ENCODE measurements at regions not wholly inside any gene's neighbourhood (a gene's known extent, or its start where the extent isn't known, plus 50 kb on each side); places are given as distances from the start of the nearest gene placed in this dataset.

DNA sequence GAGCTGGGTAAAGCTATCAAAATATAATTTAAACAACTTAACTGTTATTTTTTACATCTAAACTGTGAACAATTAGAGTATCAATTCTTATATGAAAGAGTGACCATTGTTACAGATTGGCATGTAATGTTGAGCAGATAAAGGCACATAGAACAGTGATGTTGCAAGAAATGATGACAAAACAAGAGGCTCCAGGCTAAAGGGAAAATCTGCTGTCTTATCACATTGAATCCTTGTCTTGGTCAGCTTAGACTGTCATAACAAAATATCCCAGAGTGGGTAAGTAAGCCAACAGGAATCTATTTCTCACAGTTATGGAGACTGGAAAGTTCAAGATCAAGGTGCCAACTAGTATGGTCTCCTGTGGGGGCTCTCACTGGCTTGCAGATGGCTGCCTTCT lies 154.1 kb upstream of the PPP3CA start:
- H3K27ac Mint-ChIP-seq = no peak overlapping the region
- no peaks in the 10 kb centered on the region for H3K4me1 Mint-ChIP-seq
- H3K9me3 ChIP-seq (ENCODE audit: control insufficient read depth, low read length, poor library complexity, severe bottlenecking) = no peaks in the 10 kb centered on the region
- no peaks in the 10 kb centered on the region for H3K36me3 Mint-ChIP-seq (ENCODE audit: low read depth)
- no peak overlapping the region for H3K4me3 Mint-ChIP-seq
- no peak for DNase-seq
- ATAC-seq = no peak
- no peaks in the 10 kb centered on the region for H3K27me3 Mint-ChIP-seq

DNA sequence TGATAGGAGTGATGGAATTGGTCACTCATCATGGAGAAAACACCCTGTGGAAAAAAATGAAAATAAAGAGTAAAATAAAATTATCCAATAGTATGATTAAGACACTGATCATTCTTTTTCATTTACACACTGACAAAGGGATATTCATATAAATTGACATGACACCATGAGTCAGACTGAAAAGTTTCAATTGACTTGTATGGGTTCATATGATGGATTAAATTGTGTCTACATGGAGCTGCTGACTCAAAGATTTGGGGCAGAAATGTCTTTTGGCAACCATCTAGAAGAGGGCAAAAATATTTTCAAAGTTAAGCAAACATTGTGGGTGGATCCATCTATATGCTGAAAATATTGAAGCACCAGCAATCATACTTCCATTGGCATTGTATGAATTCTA lies 153.4 kb upstream of the PPP3CA start:
- no peak overlapping the region for H3K4me3 Mint-ChIP-seq
- ATAC-seq (no peak), DNase-seq (no peak)
- no peaks in the 10 kb centered on the region for H3K27me3 Mint-ChIP-seq
- no peaks in the 10 kb centered on the region for H3K36me3 Mint-ChIP-seq (ENCODE audit: low read depth)
- no peaks in the 10 kb centered on the region for H3K4me1 Mint-ChIP-seq
- H3K9me3 ChIP-seq (ENCODE audit: control insufficient read depth, low read length, poor library complexity, severe bottlenecking) = no peaks in the 10 kb centered on the region
- no peak overlapping the region for H3K27ac Mint-ChIP-seq

DNA sequence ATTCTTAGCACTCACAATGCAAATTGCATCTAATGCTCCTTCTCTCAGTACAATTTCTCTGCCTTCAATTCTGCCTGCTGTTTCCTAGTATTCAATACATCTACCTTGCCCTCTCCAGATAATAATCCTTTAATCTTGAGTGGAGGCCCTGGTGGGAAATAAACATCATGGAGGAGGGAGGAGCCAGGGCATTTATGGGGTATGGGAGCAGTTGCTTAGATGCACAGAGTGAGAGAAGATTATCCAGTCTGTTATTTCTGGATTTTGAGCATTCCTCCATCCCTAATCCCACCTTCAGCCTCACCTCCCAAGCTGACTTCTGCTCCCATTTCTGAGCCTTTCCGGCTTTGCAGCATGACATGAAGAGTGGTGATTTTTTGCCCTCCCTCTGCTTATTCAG lies 127.9 kb upstream of the PPP3CA start:
- Mint-ChIP-seq H3K27ac (no peak overlapping the region), H3K36me3 (ENCODE audit: low read depth) (no peaks in the 10 kb centered on the region), H3K4me1 (no peaks in the 10 kb centered on the region), H3K4me3 (no peak overlapping the region), H3K27me3 (peaks cover 7% of the 10 kb centered on the region)
- ATAC-seq (no peak), DNase-seq (no peak)
- no peaks in the 10 kb centered on the region for H3K9me3 ChIP-seq (ENCODE audit: control insufficient read depth, low read length, poor library complexity, severe bottlenecking)

- Mint-ChIP-seq H3K27ac (no peak overlapping the region), H3K36me3 (ENCODE audit: low read depth) (no peaks in the 10 kb centered on the region), H3K27me3 (peaks cover 31% of the 10 kb centered on the region), H3K4me1 (no peaks in the 10 kb centered on the region), H3K4me3 (no peak overlapping the region)
- DNase-seq (no peak), ATAC-seq (no peak)
- no peaks in the 10 kb centered on the region for H3K9me3 ChIP-seq (ENCODE audit: control insufficient read depth, low read length, poor library complexity, severe bottlenecking)
These were observed 123.9 kb upstream of the PPP3CA start for GRCh38 chr4:101471201-101471600.

- no peaks in the 10 kb centered on the region for H3K9me3 ChIP-seq (ENCODE audit: control insufficient read depth, low read length, poor library complexity, severe bottlenecking)
- H3K27ac Mint-ChIP-seq = no peak overlapping the region
- H3K4me3 Mint-ChIP-seq = no peak overlapping the region
These were observed 117.3 kb upstream of the PPP3CA start for GRCh38 chr4:101464596-101464995.

DNA sequence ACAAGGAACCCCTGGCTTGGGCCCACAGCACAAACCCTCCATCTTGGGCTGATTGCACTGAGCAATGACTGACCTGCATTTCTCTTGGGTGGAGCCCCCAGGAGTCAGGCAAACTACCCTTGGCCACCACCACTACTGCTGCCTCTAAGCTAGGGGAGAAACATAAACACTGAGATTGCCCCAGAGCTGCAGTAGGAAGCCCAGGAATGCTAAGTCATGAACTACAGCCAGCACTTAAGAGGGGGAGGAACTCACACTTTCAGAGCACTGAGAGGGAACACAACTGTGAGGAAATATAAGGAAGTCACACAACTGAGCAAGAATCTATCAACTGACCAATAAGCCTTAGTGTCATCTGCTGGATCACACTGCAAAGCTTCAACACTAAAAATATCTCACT lies 111.6 kb upstream of the PPP3CA start:
- ATAC-seq = no peak
- no peak overlapping the region for H3K4me3 Mint-ChIP-seq

More at GRCh38 chr4:101464596-101464995, 117.3 kb upstream of the PPP3CA start:
- Mint-ChIP-seq H3K4me1 (no peaks in the 10 kb centered on the region), H3K36me3 (ENCODE audit: low read depth) (peaks cover 2% of the 10 kb centered on the region), H3K27me3 (peaks cover 21% of the 10 kb centered on the region)
- ATAC-seq = no peak
- no peak for DNase-seq

DNA sequence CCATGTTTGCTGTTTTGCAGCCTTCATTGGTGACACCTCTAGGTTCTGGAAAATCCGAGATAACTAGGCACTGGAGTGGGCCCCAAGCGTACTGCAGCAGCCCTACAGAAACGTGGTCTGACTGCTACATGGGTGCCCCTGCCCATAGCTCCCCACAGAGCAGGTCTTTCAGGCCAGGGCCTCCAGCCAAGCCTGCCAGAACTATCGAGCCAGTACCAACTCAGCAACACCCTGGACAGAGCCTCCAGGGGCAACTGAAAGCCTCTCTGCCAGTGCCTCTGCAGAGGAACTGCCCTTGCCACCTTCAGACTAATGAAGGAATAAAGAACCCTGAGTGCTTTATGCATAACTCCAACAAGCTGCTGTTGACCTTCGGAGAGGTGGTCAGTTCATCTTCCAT lies 111.1 kb upstream of the PPP3CA start:
- no peaks in the 10 kb centered on the region for H3K36me3 Mint-ChIP-seq (ENCODE audit: low read depth)
- H3K4me1 Mint-ChIP-seq = no peaks in the 10 kb centered on the region
- no peak overlapping the region for H3K4me3 Mint-ChIP-seq
- H3K9me3 ChIP-seq (ENCODE audit: control insufficient read depth, low read length, poor library complexity, severe bottlenecking) = no peaks in the 10 kb centered on the region
- DNase-seq = no peak
- ATAC-seq = no peak
- H3K27me3 Mint-ChIP-seq = no peaks in the 10 kb centered on the region
- H3K27ac Mint-ChIP-seq = no peak overlapping the region

More for the DNA sequence above, 111.6 kb upstream of the PPP3CA start:
- Mint-ChIP-seq H3K27me3 (no peaks in the 10 kb centered on the region), H3K27ac (no peak overlapping the region), H3K36me3 (ENCODE audit: low read depth) (no peaks in the 10 kb centered on the region), H3K4me1 (no peaks in the 10 kb centered on the region)
- no peaks in the 10 kb centered on the region for H3K9me3 ChIP-seq (ENCODE audit: control insufficient read depth, low read length, poor library complexity, severe bottlenecking)
- DNase-seq = no peak

DNA sequence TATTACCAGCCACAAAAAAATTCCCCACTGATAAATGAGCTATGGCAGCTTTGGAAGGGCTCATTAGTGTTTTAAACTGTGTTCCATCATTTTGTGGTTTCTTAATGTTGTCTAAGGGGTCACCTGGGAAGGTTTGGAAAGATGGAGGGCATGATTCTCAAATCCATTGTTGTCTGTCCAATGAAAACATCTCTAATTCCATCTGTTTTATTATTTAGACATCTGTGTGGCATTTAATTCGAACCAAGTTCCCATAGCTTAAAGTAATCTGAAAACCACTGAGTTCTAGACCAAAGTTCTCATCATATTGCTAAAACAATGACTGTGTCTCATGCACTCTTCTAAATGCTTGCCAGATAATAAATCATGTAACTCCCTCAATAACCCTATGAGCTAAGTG lies 103.8 kb upstream of the PPP3CA start:
- H3K4me1 Mint-ChIP-seq = no peaks in the 10 kb centered on the region

GRCh38 chr4:101441446-101441845 lies 94.1 kb upstream of the PPP3CA start:
- H3K27me3 Mint-ChIP-seq = peaks cover 14% of the 10 kb centered on the region
- ATAC-seq = no peak
- DNase-seq = no peak
- H3K36me3 Mint-ChIP-seq (ENCODE audit: low read depth) = no peaks in the 10 kb centered on the region
- H3K9me3 ChIP-seq (ENCODE audit: control insufficient read depth, low read length, poor library complexity, severe bottlenecking) = no peaks in the 10 kb centered on the region
- H3K4me3 Mint-ChIP-seq = no peak overlapping the region
- no peak overlapping the region for H3K27ac Mint-ChIP-seq
- no peaks in the 10 kb centered on the region for H3K4me1 Mint-ChIP-seq

More for the DNA sequence above, 103.8 kb upstream of the PPP3CA start:
- ATAC-seq = no peak
- H3K36me3 Mint-ChIP-seq (ENCODE audit: low read depth) = no peaks in the 10 kb centered on the region
- H3K4me3 Mint-ChIP-seq = no peak overlapping the region
- no peak for DNase-seq
- H3K9me3 ChIP-seq (ENCODE audit: control insufficient read depth, low read length, poor library complexity, severe bottlenecking) = no peaks in the 10 kb centered on the region
- H3K27me3 Mint-ChIP-seq = no peaks in the 10 kb centered on the region
- no peak overlapping the region for H3K27ac Mint-ChIP-seq

DNA sequence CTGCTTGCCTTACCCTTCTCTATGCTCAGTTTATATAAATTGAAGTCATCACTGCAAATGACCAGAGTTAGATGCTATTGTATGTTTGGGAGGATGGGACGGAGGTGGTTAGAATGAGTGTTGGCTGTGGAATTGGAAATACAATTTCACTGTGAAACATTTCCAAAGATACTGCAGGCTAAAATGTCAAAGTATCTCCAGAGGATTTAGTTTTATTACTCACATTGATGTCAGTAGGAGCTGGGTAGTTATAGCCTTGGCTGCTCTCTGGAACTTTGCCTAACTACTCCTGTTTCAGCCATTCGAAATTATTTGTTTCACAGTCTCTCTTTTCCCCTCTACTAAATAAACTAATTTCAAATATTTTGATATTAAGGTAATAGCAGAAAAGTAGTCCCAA lies 92.6 kb upstream of the PPP3CA start:
- DNase-seq (no peak), ATAC-seq (no peak)
- no peaks in the 10 kb centered on the region for H3K9me3 ChIP-seq (ENCODE audit: control insufficient read depth, low read length, poor library complexity, severe bottlenecking)
- H3K4me1 Mint-ChIP-seq = no peaks in the 10 kb centered on the region
- H3K27ac Mint-ChIP-seq = no peak overlapping the region
- H3K4me3 Mint-ChIP-seq = no peak overlapping the region
- H3K27me3 Mint-ChIP-seq = peaks cover 14% of the 10 kb centered on the region
- H3K36me3 Mint-ChIP-seq (ENCODE audit: low read depth) = no peaks in the 10 kb centered on the region

DNA sequence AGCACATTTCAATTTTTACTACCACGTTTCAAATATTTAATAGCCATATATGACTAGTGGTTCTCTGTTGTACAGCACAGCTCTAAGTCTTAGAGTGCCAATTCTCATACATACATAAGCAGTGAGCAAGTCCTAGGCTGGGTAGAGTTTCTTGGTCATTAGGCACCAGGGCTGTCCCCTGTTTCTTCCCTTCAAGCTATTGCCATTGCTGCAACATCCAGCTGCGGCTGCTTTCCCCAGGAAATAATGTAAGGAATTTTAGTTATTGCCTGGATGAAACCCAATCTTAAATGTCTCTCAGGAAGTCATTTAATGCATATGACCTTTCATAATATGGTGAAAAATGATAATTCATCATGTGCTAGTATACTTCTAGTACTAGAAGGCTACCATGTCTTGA lies 74.1 kb upstream of the PPP3CA start:
- Mint-ChIP-seq H3K27me3 (peaks cover 19% of the 10 kb centered on the region), H3K4me3 (no peak overlapping the region)
- DNase-seq = no peak

GRCh38 chr4:101420661-101421060 lies 73.3 kb upstream of the PPP3CA start:
- Mint-ChIP-seq H3K4me3 (no peak overlapping the region), H3K36me3 (ENCODE audit: low read depth) (no peaks in the 10 kb centered on the region), H3K4me1 (peaks cover 27% of the 10 kb centered on the region), H3K27me3 (peaks cover 19% of the 10 kb centered on the region), H3K27ac (no peak overlapping the region)
- DNase-seq (no peak), ATAC-seq (no peak)
- H3K9me3 ChIP-seq (ENCODE audit: control insufficient read depth, low read length, poor library complexity, severe bottlenecking) = no peaks in the 10 kb centered on the region

More for the DNA sequence above, 74.1 kb upstream of the PPP3CA start:
- Mint-ChIP-seq H3K4me1 (peaks cover 27% of the 10 kb centered on the region), H3K27ac (no peak overlapping the region), H3K36me3 (ENCODE audit: low read depth) (no peaks in the 10 kb centered on the region)
- ATAC-seq = no peak
- H3K9me3 ChIP-seq (ENCODE audit: control insufficient read depth, low read length, poor library complexity, severe bottlenecking) = no peaks in the 10 kb centered on the region

DNA sequence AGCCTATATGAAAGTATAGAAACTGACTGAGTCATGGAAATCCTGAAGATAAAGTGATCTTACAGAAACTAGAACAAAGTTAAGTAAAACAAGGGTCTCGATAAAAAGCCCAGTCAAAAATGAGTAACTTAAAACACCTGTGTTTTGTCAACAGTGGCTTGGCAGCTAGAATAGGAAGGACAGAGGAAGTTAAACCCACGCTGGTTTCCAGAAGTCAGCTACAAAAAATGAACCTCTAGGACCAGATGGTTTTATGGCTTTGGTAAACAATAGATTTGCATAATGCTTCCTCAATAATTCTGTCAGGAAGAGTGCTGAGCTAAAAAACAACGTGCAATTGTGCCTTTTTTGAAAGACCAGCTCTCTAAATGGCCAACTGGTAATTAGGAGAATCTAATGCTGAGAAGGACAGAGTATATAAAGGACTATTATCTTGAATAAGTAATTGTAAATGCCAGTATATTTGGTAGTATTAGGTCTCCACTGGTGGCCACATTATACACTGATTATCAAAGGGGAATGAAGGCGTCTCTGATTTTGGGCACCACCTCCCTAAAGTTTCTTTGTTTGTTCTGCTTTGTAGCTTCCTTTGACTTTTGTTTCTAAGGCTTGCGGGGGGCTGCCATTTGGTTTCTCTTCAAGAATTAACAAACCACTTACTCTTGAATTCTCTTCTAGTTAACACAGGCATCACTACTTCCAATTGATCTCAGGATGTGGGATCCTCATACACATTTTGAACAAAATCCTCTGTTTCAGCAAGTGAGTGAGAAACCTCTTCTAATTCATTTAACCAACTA lies 72.2 kb upstream of the PPP3CA start:
- peaks cover 30% of the 10 kb centered on the region for H3K4me1 Mint-ChIP-seq
- H3K27me3 Mint-ChIP-seq = peaks cover 17% of the 10 kb centered on the region
- H3K9me3 ChIP-seq (ENCODE audit: control insufficient read depth, low read length, poor library complexity, severe bottlenecking) = no peaks in the 10 kb centered on the region
- no peak for DNase-seq
- no peak overlapping the region for H3K27ac Mint-ChIP-seq
- peaks cover 3% of the 10 kb centered on the region for H3K36me3 Mint-ChIP-seq (ENCODE audit: low read depth)
- ATAC-seq = no peak
- peak overlapping the region; percentile 25 for H3K4me3 Mint-ChIP-seq

- DNase-seq = no peak
- Mint-ChIP-seq H3K4me3 (peak overlapping the region; percentile 83), H3K27me3 (peaks cover 14% of the 10 kb centered on the region), H3K4me1 (peaks cover 33% of the 10 kb centered on the region), H3K27ac (no peak overlapping the region), H3K36me3 (ENCODE audit: low read depth) (peaks cover 3% of the 10 kb centered on the region)
- no peaks in the 10 kb centered on the region for H3K9me3 ChIP-seq (ENCODE audit: control insufficient read depth, low read length, poor library complexity, severe bottlenecking)
- ATAC-seq = peak; percentile 27
These were observed 71.1 kb upstream of the PPP3CA start for GRCh38 chr4:101418466-101418865.
